ENCODE measurements at regions not wholly inside any gene's neighbourhood (a gene's known extent, or its start where the extent isn't known, plus 50 kb on each side); places are given as distances from the start of the nearest gene placed in this dataset.

DNA sequence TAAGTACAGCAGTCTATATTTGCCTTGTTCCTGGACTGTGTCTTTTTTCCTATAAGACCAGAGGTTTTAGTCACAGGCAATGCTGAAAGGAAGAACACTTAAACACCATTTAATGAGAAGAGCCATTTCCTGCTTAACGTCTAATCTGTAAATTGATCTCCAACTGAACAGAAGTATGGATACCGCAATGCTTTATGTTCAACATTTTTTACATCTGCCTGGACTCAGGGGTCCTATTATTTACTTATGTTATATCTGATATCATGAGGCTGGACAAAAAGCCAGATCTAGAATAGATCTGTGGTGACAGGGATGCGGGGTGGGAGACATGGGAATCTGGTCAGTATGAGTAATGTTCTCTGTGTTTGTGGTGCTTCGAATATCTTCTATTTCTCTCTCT is 334.6 kb upstream of the MPDZ start (continued):
- TF ChIP-seq, protein P1, sequence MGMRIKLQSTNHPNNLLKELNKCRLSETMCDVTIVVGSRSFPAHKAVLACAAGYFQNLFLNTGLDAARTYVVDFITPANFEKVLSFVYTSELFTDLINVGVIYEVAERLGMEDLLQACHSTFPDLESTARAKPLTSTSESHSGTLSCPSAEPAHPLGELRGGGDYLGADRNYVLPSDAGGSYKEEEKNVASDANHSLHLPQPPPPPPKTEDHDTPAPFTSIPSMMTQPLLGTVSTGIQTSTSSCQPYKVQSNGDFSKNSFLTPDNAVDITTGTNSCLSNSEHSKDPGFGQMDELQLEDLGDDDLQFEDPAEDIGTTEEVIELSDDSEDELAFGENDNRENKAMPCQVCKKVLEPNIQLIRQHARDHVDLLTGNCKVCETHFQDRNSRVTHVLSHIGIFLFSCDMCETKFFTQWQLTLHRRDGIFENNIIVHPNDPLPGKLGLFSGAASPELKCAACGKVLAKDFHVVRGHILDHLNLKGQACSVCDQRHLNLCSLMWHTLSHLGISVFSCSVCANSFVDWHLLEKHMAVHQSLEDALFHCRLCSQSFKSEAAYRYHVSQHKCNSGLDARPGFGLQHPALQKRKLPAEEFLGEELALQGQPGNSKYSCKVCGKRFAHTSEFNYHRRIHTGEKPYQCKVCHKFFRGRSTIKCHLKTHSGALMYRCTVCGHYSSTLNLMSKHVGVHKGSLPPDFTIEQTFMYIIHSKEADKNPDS (CRISPR knock-in tag; IDR thresholded peaks at IDR 0.05), result no peak
- TF ChIP-seq NCOR1 (IDR thresholded peaks at IDR 0.05; ENCODE audit: borderline replicate concordance, low read length) (no peak), ZNF264 (CRISPR knock-in tag; IDR thresholded peaks at IDR 0.05) (no peak)
- TF ChIP-seq, protein P2, sequence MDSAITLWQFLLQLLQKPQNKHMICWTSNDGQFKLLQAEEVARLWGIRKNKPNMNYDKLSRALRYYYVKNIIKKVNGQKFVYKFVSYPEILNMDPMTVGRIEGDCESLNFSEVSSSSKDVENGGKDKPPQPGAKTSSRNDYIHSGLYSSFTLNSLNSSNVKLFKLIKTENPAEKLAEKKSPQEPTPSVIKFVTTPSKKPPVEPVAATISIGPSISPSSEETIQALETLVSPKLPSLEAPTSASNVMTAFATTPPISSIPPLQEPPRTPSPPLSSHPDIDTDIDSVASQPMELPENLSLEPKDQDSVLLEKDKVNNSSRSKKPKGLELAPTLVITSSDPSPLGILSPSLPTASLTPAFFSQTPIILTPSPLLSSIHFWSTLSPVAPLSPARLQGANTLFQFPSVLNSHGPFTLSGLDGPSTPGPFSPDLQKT (CRISPR knock-in tag; IDR thresholded peaks at IDR 0.05; ENCODE audit: borderline replicate concordance), result no peak
- TF ChIP-seq, protein P3, sequence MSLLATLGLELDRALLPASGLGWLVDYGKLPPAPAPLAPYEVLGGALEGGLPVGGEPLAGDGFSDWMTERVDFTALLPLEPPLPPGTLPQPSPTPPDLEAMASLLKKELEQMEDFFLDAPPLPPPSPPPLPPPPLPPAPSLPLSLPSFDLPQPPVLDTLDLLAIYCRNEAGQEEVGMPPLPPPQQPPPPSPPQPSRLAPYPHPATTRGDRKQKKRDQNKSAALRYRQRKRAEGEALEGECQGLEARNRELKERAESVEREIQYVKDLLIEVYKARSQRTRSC (CRISPR knock-in tag; IDR thresholded peaks at IDR 0.05; ENCODE audit: low read depth), result no peak

DNA sequence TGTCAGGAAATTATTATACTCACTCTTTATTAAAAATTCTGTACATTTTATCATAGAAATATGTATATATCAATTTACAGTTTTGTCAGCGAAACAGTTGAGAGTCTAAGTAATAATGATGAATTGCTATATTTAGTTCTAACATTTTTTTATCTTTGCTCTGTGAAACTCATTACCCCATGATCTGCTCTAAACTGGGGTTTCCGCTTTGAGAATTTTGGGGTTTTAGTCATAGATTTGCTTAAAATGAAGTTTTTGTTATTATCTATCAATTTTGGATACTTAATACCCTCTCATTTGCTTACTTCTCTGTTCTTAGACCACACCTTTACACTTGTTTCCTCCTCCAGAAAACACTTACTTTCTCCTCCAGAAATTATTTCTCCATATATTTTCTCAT is 333.8 kb upstream of the MPDZ start:
- no peak for FAIRE-seq
- BruUV-seq (replicated peaks), result no TSS peak
- TF ChIP-seq GPN1 (CRISPR knock-in tag; IDR thresholded peaks at IDR 0.05; ENCODE audit: borderline replicate concordance) (no peak), HHEX (CRISPR knock-in tag; IDR thresholded peaks at IDR 0.05) (no peak), FOXM1 (CRISPR knock-in tag; IDR thresholded peaks at IDR 0.05) (no peak), TOE1 (CRISPR knock-in tag; IDR thresholded peaks at IDR 0.05) (no peak), ZC3H4 (CRISPR knock-in tag; IDR thresholded peaks at IDR 0.05; ENCODE audit: borderline replicate concordance) (no peak), HMG20A (CRISPR knock-in tag; IDR thresholded peaks at IDR 0.05; ENCODE audit: borderline replicate concordance) (no peak), NFRKB (IDR thresholded peaks at IDR 0.05) (no peak), ZNF143 (CRISPR knock-in tag; IDR thresholded peaks at IDR 0.05) (no peak), NR2F2 (IDR thresholded peaks at IDR 0.05; ENCODE audit: borderline replicate concordance, low read depth) (no peak), ZSCAN22 (CRISPR knock-in tag; IDR thresholded peaks at IDR 0.05) (no peak)
- TF ChIP-seq, protein P4, sequence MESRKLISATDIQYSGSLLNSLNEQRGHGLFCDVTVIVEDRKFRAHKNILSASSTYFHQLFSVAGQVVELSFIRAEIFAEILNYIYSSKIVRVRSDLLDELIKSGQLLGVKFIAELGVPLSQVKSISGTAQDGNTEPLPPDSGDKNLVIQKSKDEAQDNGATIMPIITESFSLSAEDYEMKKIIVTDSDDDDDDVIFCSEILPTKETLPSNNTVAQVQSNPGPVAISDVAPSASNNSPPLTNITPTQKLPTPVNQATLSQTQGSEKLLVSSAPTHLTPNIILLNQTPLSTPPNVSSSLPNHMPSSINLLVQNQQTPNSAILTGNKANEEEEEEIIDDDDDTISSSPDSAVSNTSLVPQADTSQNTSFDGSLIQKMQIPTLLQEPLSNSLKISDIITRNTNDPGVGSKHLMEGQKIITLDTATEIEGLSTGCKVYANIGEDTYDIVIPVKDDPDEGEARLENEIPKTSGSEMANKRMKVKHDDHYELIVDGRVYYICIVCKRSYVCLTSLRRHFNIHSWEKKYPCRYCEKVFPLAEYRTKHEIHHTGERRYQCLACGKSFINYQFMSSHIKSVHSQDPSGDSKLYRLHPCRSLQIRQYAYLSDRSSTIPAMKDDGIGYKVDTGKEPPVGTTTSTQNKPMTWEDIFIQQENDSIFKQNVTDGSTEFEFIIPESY (CRISPR knock-in tag; IDR thresholded peaks at IDR 0.05), result no peak
- TF ChIP-seq, protein P5, sequence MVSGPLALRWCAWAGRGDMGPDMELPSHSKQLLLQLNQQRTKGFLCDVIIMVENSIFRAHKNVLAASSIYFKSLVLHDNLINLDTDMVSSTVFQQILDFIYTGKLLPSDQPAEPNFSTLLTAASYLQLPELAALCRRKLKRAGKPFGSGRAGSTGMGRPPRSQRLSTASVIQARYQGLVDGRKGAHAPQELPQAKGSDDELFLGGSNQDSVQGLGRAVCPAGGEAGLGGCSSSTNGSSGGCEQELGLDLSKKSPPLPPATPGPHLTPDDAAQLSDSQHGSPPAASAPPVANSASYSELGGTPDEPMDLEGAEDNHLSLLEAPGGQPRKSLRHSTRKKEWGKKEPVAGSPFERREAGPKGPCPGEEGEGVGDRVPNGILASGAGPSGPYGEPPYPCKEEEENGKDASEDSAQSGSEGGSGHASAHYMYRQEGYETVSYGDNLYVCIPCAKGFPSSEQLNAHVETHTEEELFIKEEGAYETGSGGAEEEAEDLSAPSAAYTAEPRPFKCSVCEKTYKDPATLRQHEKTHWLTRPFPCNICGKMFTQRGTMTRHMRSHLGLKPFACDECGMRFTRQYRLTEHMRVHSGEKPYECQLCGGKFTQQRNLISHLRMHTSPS (CRISPR knock-in tag; IDR thresholded peaks at IDR 0.05; ENCODE audit: low read depth), result no peak
- TF ChIP-seq, protein P6, sequence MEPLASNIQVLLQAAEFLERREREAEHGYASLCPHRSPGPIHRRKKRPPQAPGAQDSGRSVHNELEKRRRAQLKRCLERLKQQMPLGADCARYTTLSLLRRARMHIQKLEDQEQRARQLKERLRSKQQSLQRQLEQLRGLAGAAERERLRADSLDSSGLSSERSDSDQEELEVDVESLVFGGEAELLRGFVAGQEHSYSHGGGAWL (CRISPR knock-in tag; IDR thresholded peaks at IDR 0.05), result no peak

More for the DNA sequence above, 333.8 kb upstream of the MPDZ start:
- ATAC-seq (no peak), DNase-seq (ENCODE audit: low spot score) (no peak)
- H3K4me1 ChIP-seq (ENCODE audit: insufficient read depth, low read length), result no peaks in the 10 kb centered on the region
- no peaks in the 10 kb centered on the region for H3K9me3 ChIP-seq (ENCODE audit: low read length)
- no peaks in the 10 kb centered on the region for H3K79me2 ChIP-seq (ENCODE audit: insufficient read depth, low read length)
- intact Hi-C loops (cut with micrococcal nuclease; ENCODE audit: unreplicated experiment) (no loop called here), in situ Hi-C loops (cut with HindIII; ENCODE audit: extremely low pct_ligation_motif_present, low pct_unique_long_range_greater_than_20kb) (loop anchor here (25.0 kb wide), 1 partner anchor 749 kb away; no protein-coding TSS in a partner anchor)
- H3K4me2 ChIP-seq (ENCODE audit: low read depth, low read length), result no peak overlapping the region
- H2AFZ ChIP-seq (ENCODE audit: low read length), result no peak overlapping the region
- POLR2A ChIA-PET, result no interaction called here
- H3K4me3 ChIP-seq (replicated peaks in 1 of 3; ENCODE audit: insufficient read depth in 1 of 3, low read depth in 2 of 3, low read length in 3 of 3), result no peak overlapping the region
- H3K36me3 ChIP-seq (replicated peaks in 1 of 2; ENCODE audit: control insufficient read depth in 1 of 2, insufficient read depth in 2 of 2, low read length in 2 of 2), result no peaks in the 10 kb centered on the region
- CTCF ChIA-PET (ENCODE audit: low intra/inter-chr PET ratio, low total read pairs), result no interaction called here
- no peak overlapping the region for H3K27ac ChIP-seq (ENCODE audit: extremely low read length, insufficient read depth, low read length)
- H4K20me1 ChIP-seq (ENCODE audit: insufficient read depth, low read length), result no peaks in the 10 kb centered on the region
- 25% methylated on average over 2 of the region's 2 CpGs for WGBS (ENCODE audit: low lambda C conversion rate)
- no peak overlapping the region for H3K9ac ChIP-seq (ENCODE audit: insufficient read depth, low read depth, low read length)
- no peaks in the 10 kb centered on the region for H3K27me3 ChIP-seq (ENCODE audit: control insufficient read depth in 1 of 2, insufficient read depth in 2 of 2, low read length in 2 of 2)
